ENCODE measurements at regions not wholly inside any gene's neighbourhood (a gene's known extent, or its start where the extent isn't known, plus 50 kb on each side); places are given as distances from the start of the nearest gene placed in this dataset.
A peak's percentile ranks its signal among the peaks of the same experiment; 100 is the strongest.

GRCh38 chr2:145484448-145485097 is 964.7 kb upstream of the ZEB2 start:
- TF ChIP-seq TCF4 (CRISPR knock-in tag; IDR thresholded peaks at IDR 0.05; ENCODE audit: borderline replicate concordance) (no peak), SNAI2 (CRISPR knock-in tag; IDR thresholded peaks at IDR 0.05) (no peak), ZNF565 (CRISPR knock-in tag; conservative IDR thresholded peaks at IDR 0.05; ENCODE audit: low read depth) (no peak), ZNF8 (CRISPR knock-in tag; IDR thresholded peaks at IDR 0.05) (no peak), PPARA (CRISPR knock-in tag; IDR thresholded peaks at IDR 0.05; ENCODE audit: borderline replicate concordance) (no peak), CSDC2 (CRISPR knock-in tag; IDR thresholded peaks at IDR 0.05) (no peak), POU6F1 (CRISPR knock-in tag; IDR thresholded peaks at IDR 0.05; ENCODE audit: borderline replicate concordance, low read depth) (no peak), GLIS3 (CRISPR knock-in tag; IDR thresholded peaks at IDR 0.05) (no peak), ZFP3 (CRISPR knock-in tag; IDR thresholded peaks at IDR 0.05) (no peak), PATZ1 (CRISPR knock-in tag; IDR thresholded peaks at IDR 0.05; ENCODE audit: borderline replicate concordance) (no peak), CREB5 (CRISPR knock-in tag; IDR thresholded peaks at IDR 0.05; ENCODE audit: low read depth) (no peak), OSR1 (CRISPR knock-in tag; IDR thresholded peaks at IDR 0.05) (no peak), ZNF70 (CRISPR knock-in tag; IDR thresholded peaks at IDR 0.05) (no peak), ISL1 (CRISPR knock-in tag; IDR thresholded peaks at IDR 0.05) (no peak), RARB (CRISPR knock-in tag; IDR thresholded peaks at IDR 0.05) (no peak), TSHZ2 (CRISPR knock-in tag; IDR thresholded peaks at IDR 0.05) (no peak), ARNTL (CRISPR knock-in tag; IDR thresholded peaks at IDR 0.05; ENCODE audit: borderline replicate concordance, low read depth) (no peak), TOX (CRISPR knock-in tag; IDR thresholded peaks at IDR 0.05; ENCODE audit: borderline replicate concordance) (no peak), CSRNP3 (CRISPR knock-in tag; IDR thresholded peaks at IDR 0.05) (no peak)
- ATAC-seq = peak; percentile 55

- ATAC-seq = no peak
- TF ChIP-seq CSDC2 (CRISPR knock-in tag; IDR thresholded peaks at IDR 0.05) = no peak
- TF ChIP-seq ARNTL (CRISPR knock-in tag; IDR thresholded peaks at IDR 0.05; ENCODE audit: borderline replicate concordance, low read depth) = no peak
- no peak for TF ChIP-seq ZNF8 (CRISPR knock-in tag; IDR thresholded peaks at IDR 0.05)
- TF ChIP-seq TOX (CRISPR knock-in tag; IDR thresholded peaks at IDR 0.05; ENCODE audit: borderline replicate concordance) = no peak
- TF ChIP-seq ESRRG (CRISPR knock-in tag; IDR thresholded peaks at IDR 0.05) = no peak
- no peak for TF ChIP-seq PATZ1 (CRISPR knock-in tag; IDR thresholded peaks at IDR 0.05; ENCODE audit: borderline replicate concordance)
- TF ChIP-seq BACH2 (CRISPR knock-in tag; IDR thresholded peaks at IDR 0.05; ENCODE audit: borderline replicate concordance) = no peak
- no peak for TF ChIP-seq ZFP30 (CRISPR knock-in tag; IDR thresholded peaks at IDR 0.05)
- TF ChIP-seq PPARA (CRISPR knock-in tag; IDR thresholded peaks at IDR 0.05; ENCODE audit: borderline replicate concordance) = no peak
- no peak for TF ChIP-seq CSRNP3 (CRISPR knock-in tag; IDR thresholded peaks at IDR 0.05)
- no peak for TF ChIP-seq TCF4 (CRISPR knock-in tag; IDR thresholded peaks at IDR 0.05; ENCODE audit: borderline replicate concordance)
- no peak for TF ChIP-seq TSHZ2 (CRISPR knock-in tag; IDR thresholded peaks at IDR 0.05)
- TF ChIP-seq ISL1 (CRISPR knock-in tag; IDR thresholded peaks at IDR 0.05) = no peak
- no peak for TF ChIP-seq ZFP3 (CRISPR knock-in tag; IDR thresholded peaks at IDR 0.05)
These were observed 963.9 kb upstream of the ZEB2 start for GRCh38 chr2:145483854-145484253.
